Activated CD4-positive, alpha-beta T cell treated with anti-CD3 and anti-CD28 coated beads for 24 hours (primary cell): ENCODE measurements at regions not wholly inside any gene's neighbourhood (a gene's known extent, or its start where the extent isn't known, plus 50 kb on each side); places are given as distances from the start of the nearest gene placed in this dataset.
"Not testable (repeated sequence)": the region's sequence is repeated elsewhere in the genome, so short reads cannot be mapped to it uniquely, and the experiment has no call there.

Experiments used
- DNase-seq, 2 donors: peaks; one replicate each; pipeline ENCODE4 v3.0.0-alpha.2; 2020; ENCODE audit warnings: low read depth in 2 of 2

DNA sequence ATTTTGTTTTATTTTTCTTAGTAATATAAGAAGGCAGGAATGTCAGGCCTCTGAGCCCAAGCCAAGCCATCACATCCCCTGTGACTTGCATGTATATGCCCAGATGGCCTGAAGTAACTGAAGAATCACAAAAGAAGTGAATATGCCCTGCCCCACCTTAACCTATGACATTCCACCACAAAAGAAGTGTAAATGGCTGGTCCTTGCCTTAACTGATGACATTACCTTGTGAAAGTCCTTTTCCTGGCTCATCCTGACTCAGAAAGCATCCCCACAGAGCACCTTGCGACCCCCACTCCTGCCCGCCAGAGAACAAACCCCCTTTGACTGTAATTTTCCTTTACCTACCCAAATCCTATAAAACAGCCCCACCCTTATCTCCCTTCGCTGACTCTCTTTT, 406.2 kb upstream of the RORB start:
- DNase-seq = not testable (repeated sequence)

DNA sequence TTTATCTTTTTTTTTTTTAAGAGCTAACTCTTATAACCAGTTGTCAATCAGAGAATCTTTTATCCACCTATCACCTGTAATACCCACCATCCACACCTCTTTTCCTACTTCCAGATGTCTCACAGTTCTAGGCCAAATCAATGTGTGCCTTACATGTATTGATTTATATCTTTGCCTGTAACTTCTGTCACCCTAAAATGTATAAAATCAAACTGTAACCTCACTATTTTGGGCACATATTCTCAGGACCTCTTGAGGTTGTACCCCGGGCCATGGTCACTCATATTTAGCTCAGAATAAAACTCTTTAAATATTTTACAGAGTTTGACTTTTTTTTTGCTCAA, 404.7 kb upstream of the RORB start:
- DNase-seq = no peak

- not testable (repeated sequence) for DNase-seq
Measured at GRCh38 chr9:74094037-74094436, 403.1 kb upstream of the RORB start.

DNA sequence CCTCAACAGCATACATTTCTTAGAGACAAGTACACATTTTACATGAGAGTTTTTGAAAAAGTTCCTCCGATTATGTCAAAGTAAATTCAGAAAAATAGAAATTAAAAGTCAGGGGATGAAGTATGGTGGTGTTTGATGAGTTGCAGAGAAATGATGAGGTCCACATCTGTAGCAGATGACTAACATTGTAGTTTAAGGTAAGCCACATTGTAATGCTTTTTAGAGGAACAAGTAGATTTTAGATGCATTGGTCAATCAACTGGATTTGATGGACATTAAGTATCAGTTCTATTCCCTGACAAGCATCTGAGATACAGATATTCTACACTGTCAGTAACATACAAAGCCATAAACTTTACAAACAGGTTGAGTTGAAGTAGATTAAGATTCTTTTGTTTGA, 402.4 kb upstream of the RORB start:
- no peak for DNase-seq

GRCh38 chr9:74095925-74096324, 401.2 kb upstream of the RORB start:
- no peak for DNase-seq

DNA sequence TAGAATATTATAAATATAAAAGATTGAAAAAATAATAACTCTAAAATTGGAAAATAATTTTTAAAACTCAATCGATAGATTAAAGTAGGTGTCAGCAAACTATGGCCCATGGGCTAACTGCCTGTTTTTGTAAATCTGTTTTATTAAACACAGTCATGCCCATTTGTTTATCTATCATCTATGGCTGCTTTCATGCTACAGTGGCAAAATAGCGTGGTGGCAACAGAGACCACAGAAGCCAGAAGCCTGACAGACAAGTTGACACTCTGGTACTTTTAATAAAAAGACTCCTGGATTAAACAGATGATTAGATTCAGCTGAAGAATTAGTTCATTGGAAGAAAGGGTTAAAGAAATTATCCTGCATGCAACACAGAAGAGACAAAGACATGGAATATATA, 400.7 kb upstream of the RORB start:
- DNase-seq = no peak

DNA sequence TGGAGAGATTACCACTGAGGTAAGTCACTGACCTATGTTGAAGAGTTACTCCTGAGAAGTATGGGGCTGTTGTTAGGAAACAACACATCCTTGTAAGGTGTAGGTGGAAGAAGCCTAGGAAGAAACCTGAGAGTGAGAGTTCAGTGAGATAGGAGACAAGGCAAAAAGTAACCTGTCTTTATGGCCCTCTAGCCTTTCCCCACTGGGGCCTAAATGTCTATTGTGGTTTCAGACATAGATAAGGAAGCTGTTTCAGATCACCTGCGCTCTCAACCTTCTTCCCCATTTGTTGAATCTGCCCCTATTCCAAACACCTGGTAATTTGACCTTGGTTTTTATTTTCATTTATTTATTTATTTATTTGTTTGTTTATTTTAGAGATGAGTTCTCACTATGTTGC, 397.1 kb upstream of the RORB start:
- no peak for DNase-seq

DNA sequence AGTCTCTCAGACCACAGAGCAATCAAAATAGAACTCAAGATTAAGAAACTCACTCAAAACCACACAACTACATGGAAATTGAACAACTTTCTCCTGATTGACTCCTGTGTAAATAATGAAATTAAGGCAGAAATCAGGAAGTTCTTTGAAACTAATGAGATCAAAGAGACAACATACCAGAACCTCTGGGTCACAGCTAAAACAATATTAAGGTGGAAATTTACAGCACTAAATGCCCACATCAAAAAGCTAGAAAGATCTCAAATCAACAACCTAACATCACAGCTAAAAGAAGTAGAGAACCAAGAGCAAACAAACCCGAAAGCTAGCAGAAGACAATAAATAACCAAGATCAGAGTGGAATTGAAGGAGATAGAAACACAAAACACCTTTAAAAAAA, 395.0 kb upstream of the RORB start:
- not testable (repeated sequence) for DNase-seq

GRCh38 chr9:74102702-74103101, 394.4 kb upstream of the RORB start:
- DNase-seq = no peak

DNA sequence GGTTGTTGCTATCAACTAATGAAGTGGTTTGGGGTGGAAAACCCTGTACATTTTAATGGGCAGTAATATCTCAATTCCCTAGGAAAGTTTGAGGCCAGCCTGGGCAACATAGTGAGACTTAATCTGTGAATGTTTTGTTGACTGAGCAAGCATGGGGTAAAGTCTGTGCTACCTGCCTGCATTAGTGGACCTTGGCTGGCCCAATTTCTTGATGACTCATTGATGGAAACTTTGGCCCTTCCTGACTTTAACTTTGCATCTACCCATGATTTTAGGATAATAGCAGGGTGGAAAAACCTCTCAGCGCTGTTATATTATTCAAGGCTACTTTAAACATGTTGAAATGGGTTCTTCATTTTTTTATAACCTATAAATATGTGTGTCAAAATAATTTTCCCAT, 389.4 kb upstream of the RORB start:
- DNase-seq = no peak

DNA sequence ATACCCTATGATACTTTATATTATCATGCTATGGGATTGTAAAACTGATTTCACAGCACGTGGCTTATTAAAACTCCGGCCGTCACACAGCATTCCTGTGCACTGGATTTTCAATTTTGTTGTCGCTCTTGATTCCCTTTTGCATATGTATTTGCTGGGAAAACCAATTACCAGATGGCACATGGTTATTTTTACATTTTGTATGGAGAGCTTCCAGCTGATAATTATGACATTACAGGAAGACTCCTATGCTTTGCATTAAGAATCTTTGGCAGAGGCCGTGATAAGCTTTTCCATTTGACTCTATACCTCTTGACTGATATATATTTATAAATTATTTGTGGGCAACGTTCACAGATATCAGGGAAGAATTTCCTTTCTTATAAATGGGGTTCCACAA, 381.2 kb upstream of the RORB start:
- no peak for DNase-seq

GRCh38 chr9:74117151-74117550, 380.0 kb upstream of the RORB start:
- DNase-seq = no peak

DNA sequence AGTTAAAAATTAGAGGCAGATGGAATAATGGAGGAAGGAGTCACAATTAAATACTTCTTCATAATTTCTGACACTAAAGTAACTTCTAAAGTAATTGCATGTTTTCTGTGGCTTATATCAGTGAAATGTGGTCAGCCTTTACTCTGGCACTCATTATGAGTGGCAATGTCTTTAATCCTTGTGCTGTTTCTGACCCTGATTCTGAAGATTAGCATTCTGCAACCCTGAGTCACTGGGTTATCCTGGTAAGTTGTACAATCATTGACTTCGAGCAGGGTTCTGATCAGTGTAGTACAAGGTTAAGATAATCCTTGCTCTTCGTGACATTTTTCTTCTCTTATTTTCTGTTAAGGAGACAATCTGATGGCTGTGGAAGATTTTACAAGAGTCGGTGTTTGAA, 379.4 kb upstream of the RORB start:
- no peak for DNase-seq

DNA sequence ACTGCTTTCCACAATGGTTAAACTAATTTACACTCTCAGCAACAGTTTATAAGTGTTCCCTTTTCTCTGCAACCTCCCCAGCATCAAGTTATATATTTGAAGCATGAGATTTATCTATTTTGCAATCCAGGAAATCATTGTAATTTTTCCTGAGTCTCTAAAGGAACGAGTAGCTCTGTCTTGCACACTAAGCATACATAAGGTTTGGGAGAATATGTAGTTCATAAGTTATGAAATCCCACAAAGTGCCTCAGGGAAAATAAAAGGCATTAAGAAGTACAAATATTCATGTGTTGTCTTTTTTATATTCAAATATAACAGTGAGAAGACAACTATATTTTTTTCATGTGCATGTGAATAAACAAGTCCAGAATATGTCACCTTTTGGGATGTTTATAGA, 377.1 kb upstream of the RORB start:
- DNase-seq = no peak

- no peak for DNase-seq
Measured at GRCh38 chr9:74120470-74120869, 376.7 kb upstream of the RORB start.

- DNase-seq = no peak
Measured at GRCh38 chr9:74122216-74122615, 374.9 kb upstream of the RORB start.

DNA sequence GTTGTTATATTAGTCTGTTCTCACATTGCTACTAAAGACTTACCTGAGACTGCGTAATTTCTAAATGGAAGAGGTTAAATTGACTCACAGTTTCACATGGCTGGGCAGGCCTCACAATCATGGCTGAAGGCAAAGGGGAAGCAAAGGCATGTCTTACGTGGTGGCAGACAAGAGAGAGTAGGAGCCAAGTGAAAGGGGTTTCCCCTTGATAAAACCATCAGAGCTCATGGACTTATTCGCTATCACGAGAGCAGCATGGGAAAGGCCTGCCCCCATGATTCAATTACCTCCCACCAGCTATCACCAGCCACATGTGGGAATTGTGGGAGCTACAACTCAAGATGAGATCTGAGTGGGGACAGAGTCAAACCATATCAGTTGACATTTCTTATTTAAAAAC, 374.5 kb upstream of the RORB start:
- peak in 1 of 2 donors; percentile 0 for DNase-seq

GRCh38 chr9:74125941-74126340, 371.2 kb upstream of the RORB start:
- DNase-seq = no peak

GRCh38 chr9:74132986-74133385, 364.1 kb upstream of the RORB start:
- DNase-seq = no peak

- DNase-seq = no peak
Measured at GRCh38 chr9:74133921-74134320, 363.2 kb upstream of the RORB start.

GRCh38 chr9:74138182-74138581, 359.0 kb upstream of the RORB start:
- DNase-seq = no peak

- DNase-seq = no peak
Measured at GRCh38 chr9:74140141-74140540, 357.0 kb upstream of the RORB start.

DNA sequence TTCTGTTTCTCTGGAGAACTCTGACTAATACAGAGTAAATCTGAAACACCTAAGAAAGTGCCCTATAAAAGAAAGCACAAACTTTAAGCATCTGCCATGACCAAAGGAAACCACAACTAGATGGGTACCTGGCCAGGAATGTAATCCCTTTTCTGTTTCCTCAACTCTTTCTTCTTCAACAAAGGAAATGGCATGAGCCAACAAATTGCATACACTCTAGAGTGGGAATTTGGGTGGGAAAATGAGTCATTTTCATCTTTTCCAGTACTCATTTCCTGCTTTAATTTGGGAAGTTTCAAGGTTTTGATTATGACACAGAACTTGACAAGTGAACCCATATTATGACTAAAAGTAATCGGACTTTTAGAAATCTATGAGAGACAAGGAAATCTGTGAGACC, 349.2 kb upstream of the RORB start:
- no peak for DNase-seq

DNA sequence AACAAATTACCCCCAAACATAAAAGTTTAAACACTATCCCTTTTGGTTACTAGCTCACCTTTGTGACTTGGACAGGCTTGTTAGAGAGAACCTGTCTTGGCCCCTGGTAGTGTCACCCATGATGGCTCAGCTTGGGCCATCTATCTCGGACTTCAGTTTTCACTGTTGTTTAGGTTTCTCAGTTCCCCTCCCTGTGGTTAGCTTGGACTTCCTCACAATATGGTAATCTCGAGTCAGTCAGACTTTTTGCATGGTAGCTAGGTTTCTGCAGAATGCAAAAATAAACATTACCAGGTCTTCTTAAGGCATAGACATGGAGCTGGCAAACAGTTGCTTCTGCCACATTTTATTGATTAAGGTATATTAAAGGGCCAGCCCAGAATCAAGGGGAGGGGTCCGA, 324.3 kb upstream of the RORB start:
- DNase-seq = no peak

- DNase-seq = no peak
Measured at GRCh38 chr9:74173284-74173683, 323.9 kb upstream of the RORB start.
